HCT116 (cell line): ENCODE measurements at regions not wholly inside any gene's neighbourhood (a gene's known extent, or its start where the extent isn't known, plus 50 kb on each side); places are given as distances from the start of the nearest gene placed in this dataset.

Experiments used
- ATAC-seq: fragments of 200-7000 bp; cut with Tn5 transposase; 2 replicates; pipeline ENCODE4 v1.9.1; 2020; ENCODE audit warnings: mild to moderate bottlenecking, moderate library complexity
- BruUV-seq: library from RNA; stranded (reverse); fragments of 400-500 nt; replicated peaks from 2 replicates; lab custom pipeline; 2021; lab: Mats Ljungman, UMichigan
- CTCF ChIA-PET: fragments of 300-600 bp; sonication (Branson Sonifier 250); formaldehyde crosslinking; loops from one replicate; lab custom pipeline; 2021; ENCODE audit warnings: antibody characterized with exemption; lab: Charles Lee
- POLR2A ChIA-PET: fragments of 300-600, 350-600 bp; sonication (Branson Sonifier 250); formaldehyde crosslinking; loops from one replicate; lab custom pipeline; 2021; ENCODE audit warnings: antibody characterized with exemption; lab: Charles Lee
- RAD21 ChIA-PET, 2 experiments: fragments of 300-600 bp; sonication (Branson Sonifier 250); formaldehyde crosslinking; loops; one replicate each; lab custom pipeline; 2023; ENCODE audit warnings: low total read pairs in 2 of 2; ENCODE audit not compliant: uncharacterized antibody in 2 of 2, unreplicated experiment in 2 of 2, low non-redundant PET in 1 of 2; lab: Charles Lee
- DNase-seq: peaks from one replicate; pipeline ENCODE4 v3.0.0-alpha.2; 2010; ENCODE audit warnings: low read depth, low spot score
- H2AFZ ChIP-seq: fragments of 200-600 bp; shearing (Covaris generic), sonication (generic); 2 replicates; pipeline ENCODE4 v1.6.1; 2017; ENCODE audit warnings: low read depth, mixed run types, mixed read lengths, antibody characterized with exemption, low read length; ENCODE audit not compliant: poor library complexity, severe bottlenecking
- H3K27ac ChIP-seq: 2 replicates; pipeline ENCODE4 v1.5.1; 2012; ENCODE audit warnings: low read depth, low read length
- H3K27me3 ChIP-seq: fragments of 200-600 bp; sonication (generic); 2 replicates; pipeline ENCODE4 v1.6.1; 2016; ENCODE audit warnings: mixed run types, low read length, mixed read lengths; ENCODE audit not compliant: insufficient read depth
- H3K36me3 ChIP-seq, 2 experiments: fragments of 200-500 bp in 1 of 2; fragments of 200-600 bp in 1 of 2; sonication (Bioruptor generic) in 1 of 2; sonication (generic) in 1 of 2; 2 replicates each; pipeline versions ENCODE4 v1.5.1 to v1.6.1; 2014 to 2016; ENCODE audit warnings: low read length in 2 of 2, inconsistent platforms in 1 of 2, mixed read lengths in 1 of 2, mixed run types in 1 of 2; ENCODE audit not compliant: insufficient read depth in 2 of 2, control insufficient read depth in 1 of 2
- H3K4me1 ChIP-seq, 2 experiments: fragments of 200-600 bp in 1 of 2; sonication (generic) in 1 of 2; 2 replicates each; pipeline versions ENCODE4 v1.5.1 to v1.6.1; 2012 to 2017; ENCODE audit warnings: low read length in 2 of 2, inconsistent platforms in 1 of 2, mild to moderate bottlenecking in 1 of 2, mixed read lengths in 1 of 2, mixed run types in 1 of 2, moderate library complexity in 1 of 2; ENCODE audit not compliant: insufficient read depth in 2 of 2, control insufficient read depth in 1 of 2
- H3K4me2 ChIP-seq: fragments of 200-600 bp; sonication (generic); 2 replicates; pipeline ENCODE4 v1.6.1; 2017; ENCODE audit warnings: mixed run types, low read length, mixed read lengths
- H3K4me3 ChIP-seq, 2 experiments: fragments of 200-600 bp in 1 of 2; sonication (generic) in 1 of 2; replicated peaks in 1 of 2; 2 replicates each; pipeline ENCODE4 v1.5.1; 2011 to 2016; ENCODE audit warnings: low read length in 2 of 2, control low read depth in 1 of 2, low read depth in 1 of 2, mild to moderate bottlenecking in 1 of 2, mixed read lengths in 1 of 2, mixed run types in 1 of 2
- H3K79me2 ChIP-seq: fragments of 200-600 bp; sonication (generic); 2 replicates; pipeline ENCODE4 v1.6.1; 2017; ENCODE audit warnings: mild to moderate bottlenecking, mixed run types, low read length, moderate library complexity, mixed read lengths; ENCODE audit not compliant: insufficient read depth
- H3K9ac ChIP-seq: fragments of 200-600 bp; sonication (generic); 2 replicates; pipeline ENCODE4 v1.6.1; 2016; ENCODE audit warnings: low read length, mixed read lengths
- H3K9me2 ChIP-seq: fragments of 200-600 bp; sonication (generic), shearing (Covaris generic); 2 replicates; pipeline ENCODE4 v1.6.1; 2017; ENCODE audit warnings: mixed run types, mild to moderate bottlenecking, moderate library complexity; ENCODE audit not compliant: insufficient read depth
- H3K9me3 ChIP-seq, 2 experiments: fragments of 200-500 bp in 1 of 2; fragments of 200-600 bp in 1 of 2; sonication (Bioruptor generic) in 1 of 2; sonication (generic) in 1 of 2; 2 replicates each; pipeline ENCODE4 v1.6.1; 2014 to 2017; ENCODE audit warnings: low read length in 2 of 2, mixed read lengths in 2 of 2, inconsistent platforms in 1 of 2, low read depth in 1 of 2, mild to moderate bottlenecking in 1 of 2, mixed run types in 1 of 2, moderate library complexity in 1 of 2; ENCODE audit not compliant: control insufficient read depth in 1 of 2, insufficient read depth in 1 of 2
- H4K20me1 ChIP-seq: fragments of 200-600 bp; sonication (generic), shearing (Covaris generic); 2 replicates; pipeline ENCODE4 v1.6.1; 2017; ENCODE audit warnings: mixed run types, mild to moderate bottlenecking, moderate library complexity; ENCODE audit not compliant: insufficient read depth
- EGR1 ChIP-seq: IDR thresholded peaks from 2 replicates; pipeline ENCODE4 v1.6.1; 2012; ENCODE audit warnings: low read depth
- FOSL1 ChIP-seq: IDR thresholded peaks from 2 replicates; pipeline ENCODE4 v1.6.1; 2012; ENCODE audit warnings: low read depth
- JUND ChIP-seq: IDR thresholded peaks from 2 replicates; pipeline ENCODE4 v1.6.1; 2012
- POLR2A ChIP-seq: IDR thresholded peaks from 2 replicates; pipeline ENCODE4 v1.7.0; 2011; ENCODE audit warnings: borderline replicate concordance; ENCODE audit not compliant: insufficient read depth, insufficient read length; ENCODE audit errors: extremely low read depth
- POLR2AphosphoS5 ChIP-seq: IDR thresholded peaks from 2 replicates; pipeline ENCODE4 v1.6.1; 2011; ENCODE audit warnings: mild to moderate bottlenecking, low read depth, low read length, moderate library complexity
- SRF ChIP-seq: IDR thresholded peaks from 2 replicates; pipeline ENCODE4 v1.6.1; 2012; ENCODE audit warnings: low read depth
- ZNF274 ChIP-seq: fragments of 200-500 bp; sonication (Bioruptor generic); IDR thresholded peaks from 2 replicates; pipeline ENCODE4 v1.6.1; 2014; ENCODE audit warnings: mild to moderate bottlenecking, low read depth, low read length, inconsistent platforms
- intact Hi-C: fragments of 100-400 bp; cut with micrococcal nuclease; formaldehyde crosslinking; loops from 2 replicates; pipeline ENCODE4 v1.10.0; 2022
- TF ChIP-seq, protein P1 (sequence below): IDR thresholded peaks from 2 replicates; pipeline ENCODE4 v1.6.1; 2011; ENCODE audit warnings: mild to moderate bottlenecking, low read length, moderate library complexity; ENCODE audit not compliant: insufficient replicate concordance; ENCODE audit errors: extremely low read depth
- TF ChIP-seq, protein P2 (sequence below): IDR thresholded peaks from 2 replicates; pipeline ENCODE4 v1.6.1; 2012
- TF ChIP-seq, protein P3 (sequence below), 3 experiments: fragments of 200-600 bp in 1 of 3; sonication (generic) in 1 of 3; IDR thresholded peaks in 2 of 3; conservative IDR thresholded peaks in 1 of 3; 2 replicates each; pipeline ENCODE4 v1.5.1; 2012 to 2017; ENCODE audit warnings: low read depth in 2 of 3, low read length in 2 of 3, antibody characterized with exemption in 1 of 3, borderline replicate concordance in 1 of 3, control low read depth in 1 of 3, mild to moderate bottlenecking in 1 of 3, mixed read lengths in 1 of 3, mixed run types in 1 of 3, moderate library complexity in 1 of 3; ENCODE audit not compliant: insufficient read depth in 1 of 3
- TF ChIP-seq, protein P4 (sequence below): IDR thresholded peaks from 2 replicates; pipeline ENCODE4 v1.6.1; 2012; ENCODE audit warnings: low read depth

DNA sequence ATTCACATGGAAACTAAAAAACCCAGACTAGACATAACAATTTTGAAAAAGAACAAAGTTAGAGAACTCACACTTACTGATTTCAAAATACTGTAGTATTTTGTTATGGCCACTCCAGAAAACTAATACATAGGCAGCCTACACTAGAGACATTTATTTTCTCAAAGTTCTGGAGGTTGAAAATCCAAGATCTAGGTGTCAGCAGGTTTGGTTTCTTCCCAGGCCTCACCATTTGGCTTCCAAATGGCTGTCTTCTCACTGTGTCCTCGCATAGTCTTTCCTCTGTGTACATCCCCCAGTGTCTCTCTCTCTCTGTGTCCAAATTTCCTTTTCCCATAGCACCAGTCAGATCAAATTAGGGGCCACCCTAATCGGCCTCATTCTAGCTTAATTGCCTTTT is 95.0 kb downstream of the NR4A2 start:
- no peak overlapping the region for H3K4me2 ChIP-seq
- peaks cover 7% of the 10 kb centered on the region for H3K79me2 ChIP-seq
- no peaks in the 10 kb centered on the region for H3K27me3 ChIP-seq
- H3K9ac ChIP-seq, result no peak overlapping the region
- H3K4me1 ChIP-seq, result no peaks in the 10 kb centered on the region
- no peak overlapping the region for H3K27ac ChIP-seq
- 0 out of 4 replicates have a peak, but pooled peaks cover 0 to 3% of the 10 kb centered on the region in 2 experiments for H3K9me3 ChIP-seq
- DNase-seq, result no peak
- no TSS peak for BruUV-seq
- POLR2A ChIA-PET, result no interaction called here
- RAD21 ChIA-PET, result no interaction called here
- CTCF ChIA-PET, result no interaction called here
- TF ChIP-seq POLR2A, result no peak
- peak; percentile 49 for TF ChIP-seq ZNF274
- TF ChIP-seq, all 23 proteins: peak for 1
- H4K20me1 ChIP-seq, result no peaks in the 10 kb centered on the region
- no peak overlapping the region for H3K4me3 ChIP-seq
- H3K36me3 ChIP-seq, result no peaks in the 10 kb centered on the region
- H2AFZ ChIP-seq, result no peak overlapping the region
- H3K9me2 ChIP-seq, result no peaks in the 10 kb centered on the region
- no peak for ATAC-seq
- intact Hi-C loops, result no loop called here

DNA sequence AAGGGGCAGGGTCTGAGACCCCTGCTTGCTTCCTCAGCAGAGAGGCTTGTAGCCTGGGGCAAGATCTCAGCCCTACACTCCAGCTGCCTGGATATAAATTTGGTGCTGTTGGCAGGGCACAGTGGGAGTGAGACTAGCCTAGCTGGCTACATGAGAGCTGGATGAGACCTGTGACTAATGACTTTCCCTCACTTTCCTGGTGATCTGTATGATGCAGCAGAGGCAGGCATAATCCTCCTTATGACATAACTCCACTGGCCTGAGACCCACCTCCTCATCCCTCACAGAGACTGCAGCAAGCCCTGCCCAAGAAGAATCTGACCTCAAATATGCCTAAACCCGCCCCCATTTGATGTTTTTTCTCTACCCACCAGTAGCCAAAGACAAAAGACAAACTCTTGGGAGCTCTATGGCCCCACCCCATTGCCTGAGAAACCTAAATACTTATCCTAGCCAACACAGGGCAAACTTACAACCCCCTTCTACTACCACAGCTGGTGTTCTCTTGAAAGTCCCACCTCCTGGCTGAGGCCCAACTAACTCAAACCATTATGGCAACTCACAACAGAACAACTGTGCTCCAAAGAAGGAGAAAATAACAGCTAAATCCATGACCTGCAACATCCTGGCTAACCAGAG is 102.7 kb downstream of the NR4A2 start:
- ChIA-PET POLR2A (no interaction called here), CTCF (no interaction called here), RAD21 (no interaction called here)
- intact Hi-C loops, result no loop called here
- Histone ChIP-seq H3K36me3 (no peaks in the 10 kb centered on the region), H3K27me3 (no peaks in the 10 kb centered on the region), H3K27ac (no peak overlapping the region), H3K4me3 (no peak overlapping the region), H3K9me3 (no peaks in the 10 kb centered on the region; a peak in 1 of 4 replicates), H3K4me2 (no peak overlapping the region), H3K4me1 (no peaks in the 10 kb centered on the region), H4K20me1 (no peaks in the 10 kb centered on the region), H3K79me2 (peaks cover 23% of the 10 kb centered on the region), H3K9me2 (no peaks in the 10 kb centered on the region), H2AFZ (no peak overlapping the region), H3K9ac (no peak overlapping the region)
- ATAC-seq, result no peak
- no peak for DNase-seq
- TF ChIP-seq SRF (no peak), FOSL1 (no peak), POLR2A (no peak), JUND (no peak), ZNF274 (no peak), POLR2AphosphoS5 (no peak), EGR1 (no peak)
- TF ChIP-seq, protein P1, sequence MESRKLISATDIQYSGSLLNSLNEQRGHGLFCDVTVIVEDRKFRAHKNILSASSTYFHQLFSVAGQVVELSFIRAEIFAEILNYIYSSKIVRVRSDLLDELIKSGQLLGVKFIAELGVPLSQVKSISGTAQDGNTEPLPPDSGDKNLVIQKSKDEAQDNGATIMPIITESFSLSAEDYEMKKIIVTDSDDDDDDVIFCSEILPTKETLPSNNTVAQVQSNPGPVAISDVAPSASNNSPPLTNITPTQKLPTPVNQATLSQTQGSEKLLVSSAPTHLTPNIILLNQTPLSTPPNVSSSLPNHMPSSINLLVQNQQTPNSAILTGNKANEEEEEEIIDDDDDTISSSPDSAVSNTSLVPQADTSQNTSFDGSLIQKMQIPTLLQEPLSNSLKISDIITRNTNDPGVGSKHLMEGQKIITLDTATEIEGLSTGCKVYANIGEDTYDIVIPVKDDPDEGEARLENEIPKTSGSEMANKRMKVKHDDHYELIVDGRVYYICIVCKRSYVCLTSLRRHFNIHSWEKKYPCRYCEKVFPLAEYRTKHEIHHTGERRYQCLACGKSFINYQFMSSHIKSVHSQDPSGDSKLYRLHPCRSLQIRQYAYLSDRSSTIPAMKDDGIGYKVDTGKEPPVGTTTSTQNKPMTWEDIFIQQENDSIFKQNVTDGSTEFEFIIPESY, result no peak
- TF ChIP-seq, protein P2, sequence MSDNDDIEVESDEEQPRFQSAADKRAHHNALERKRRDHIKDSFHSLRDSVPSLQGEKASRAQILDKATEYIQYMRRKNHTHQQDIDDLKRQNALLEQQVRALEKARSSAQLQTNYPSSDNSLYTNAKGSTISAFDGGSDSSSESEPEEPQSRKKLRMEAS, result no peak
- TF ChIP-seq, protein P3, sequence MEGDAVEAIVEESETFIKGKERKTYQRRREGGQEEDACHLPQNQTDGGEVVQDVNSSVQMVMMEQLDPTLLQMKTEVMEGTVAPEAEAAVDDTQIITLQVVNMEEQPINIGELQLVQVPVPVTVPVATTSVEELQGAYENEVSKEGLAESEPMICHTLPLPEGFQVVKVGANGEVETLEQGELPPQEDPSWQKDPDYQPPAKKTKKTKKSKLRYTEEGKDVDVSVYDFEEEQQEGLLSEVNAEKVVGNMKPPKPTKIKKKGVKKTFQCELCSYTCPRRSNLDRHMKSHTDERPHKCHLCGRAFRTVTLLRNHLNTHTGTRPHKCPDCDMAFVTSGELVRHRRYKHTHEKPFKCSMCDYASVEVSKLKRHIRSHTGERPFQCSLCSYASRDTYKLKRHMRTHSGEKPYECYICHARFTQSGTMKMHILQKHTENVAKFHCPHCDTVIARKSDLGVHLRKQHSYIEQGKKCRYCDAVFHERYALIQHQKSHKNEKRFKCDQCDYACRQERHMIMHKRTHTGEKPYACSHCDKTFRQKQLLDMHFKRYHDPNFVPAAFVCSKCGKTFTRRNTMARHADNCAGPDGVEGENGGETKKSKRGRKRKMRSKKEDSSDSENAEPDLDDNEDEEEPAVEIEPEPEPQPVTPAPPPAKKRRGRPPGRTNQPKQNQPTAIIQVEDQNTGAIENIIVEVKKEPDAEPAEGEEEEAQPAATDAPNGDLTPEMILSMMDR (IDR thresholded peaks at IDR 0.05 in 2 of 3, conservative IDR thresholded peaks at IDR 0.05 in 1 of 3; ENCODE audit: borderline replicate concordance in 1 of 3, insufficient read depth in 1 of 3, low read depth in 2 of 3, low read length in 2 of 3), result no peak
- TF ChIP-seq, protein P4, sequence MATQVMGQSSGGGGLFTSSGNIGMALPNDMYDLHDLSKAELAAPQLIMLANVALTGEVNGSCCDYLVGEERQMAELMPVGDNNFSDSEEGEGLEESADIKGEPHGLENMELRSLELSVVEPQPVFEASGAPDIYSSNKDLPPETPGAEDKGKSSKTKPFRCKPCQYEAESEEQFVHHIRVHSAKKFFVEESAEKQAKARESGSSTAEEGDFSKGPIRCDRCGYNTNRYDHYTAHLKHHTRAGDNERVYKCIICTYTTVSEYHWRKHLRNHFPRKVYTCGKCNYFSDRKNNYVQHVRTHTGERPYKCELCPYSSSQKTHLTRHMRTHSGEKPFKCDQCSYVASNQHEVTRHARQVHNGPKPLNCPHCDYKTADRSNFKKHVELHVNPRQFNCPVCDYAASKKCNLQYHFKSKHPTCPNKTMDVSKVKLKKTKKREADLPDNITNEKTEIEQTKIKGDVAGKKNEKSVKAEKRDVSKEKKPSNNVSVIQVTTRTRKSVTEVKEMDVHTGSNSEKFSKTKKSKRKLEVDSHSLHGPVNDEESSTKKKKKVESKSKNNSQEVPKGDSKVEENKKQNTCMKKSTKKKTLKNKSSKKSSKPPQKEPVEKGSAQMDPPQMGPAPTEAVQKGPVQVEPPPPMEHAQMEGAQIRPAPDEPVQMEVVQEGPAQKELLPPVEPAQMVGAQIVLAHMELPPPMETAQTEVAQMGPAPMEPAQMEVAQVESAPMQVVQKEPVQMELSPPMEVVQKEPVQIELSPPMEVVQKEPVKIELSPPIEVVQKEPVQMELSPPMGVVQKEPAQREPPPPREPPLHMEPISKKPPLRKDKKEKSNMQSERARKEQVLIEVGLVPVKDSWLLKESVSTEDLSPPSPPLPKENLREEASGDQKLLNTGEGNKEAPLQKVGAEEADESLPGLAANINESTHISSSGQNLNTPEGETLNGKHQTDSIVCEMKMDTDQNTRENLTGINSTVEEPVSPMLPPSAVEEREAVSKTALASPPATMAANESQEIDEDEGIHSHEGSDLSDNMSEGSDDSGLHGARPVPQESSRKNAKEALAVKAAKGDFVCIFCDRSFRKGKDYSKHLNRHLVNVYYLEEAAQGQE, result no peak
- BruUV-seq, result no TSS peak
